Panc1 (cell line): ENCODE measurements at regions not wholly inside any gene's neighbourhood (a gene's known extent, or its start where the extent isn't known, plus 50 kb on each side); places are given as distances from the start of the nearest gene placed in this dataset.

Source experiments
- ATAC-seq: fragments of 200-7000 bp; cut with Tn5 transposase; 2 replicates; pipeline ENCODE4 v1.9.1; 2020; ENCODE audit warnings: mild to moderate bottlenecking, moderate library complexity
- BruUV-seq: library from RNA; stranded (reverse); fragments of 400-500 nt; replicated peaks from 2 replicates; lab custom pipeline; 2021; lab: Mats Ljungman, UMichigan
- CTCF ChIA-PET: fragments of 300-600 bp; sonication (Branson Sonifier 250); formaldehyde crosslinking; loops from one replicate; lab custom pipeline; 2022; ENCODE audit warnings: antibody characterized with exemption; lab: Charles Lee
- POLR2A ChIA-PET: fragments of 300-600 bp; sonication (Branson Sonifier 250); formaldehyde crosslinking; loops from one replicate; lab custom pipeline; 2022; ENCODE audit warnings: antibody characterized with exemption; lab: Charles Lee
- DNase-seq: peaks from one replicate; pipeline ENCODE4 v3.0.0-alpha.2; 2010; ENCODE audit warnings: low read depth, low spot score
- H3K27ac ChIP-seq: 2 replicates; pipeline ENCODE4 v1.5.1; 2011; ENCODE audit warnings: mild to moderate bottlenecking, low read length, inconsistent platforms
- H3K27me3 ChIP-seq: fragments of 200-500 bp; sonication (Bioruptor generic); 2 replicates; pipeline ENCODE4 v1.6.0; 2014; ENCODE audit warnings: low read length, inconsistent platforms; ENCODE audit not compliant: control insufficient read depth, insufficient read depth
- H3K36me3 ChIP-seq: fragments of 200-500 bp; sonication (Bioruptor generic); 2 replicates; pipeline ENCODE4 v1.5.1; 2014; ENCODE audit warnings: inconsistent platforms, mild to moderate bottlenecking, low read length, moderate library complexity; ENCODE audit not compliant: control insufficient read depth, insufficient read depth
- H3K4me1 ChIP-seq: 2 replicates; pipeline ENCODE4 v1.5.1; 2011; ENCODE audit warnings: inconsistent platforms, mild to moderate bottlenecking, low read length, moderate library complexity; ENCODE audit not compliant: control insufficient read depth, insufficient read depth
- H3K4me3 ChIP-seq, 2 experiments: 2 replicates each; pipeline ENCODE4 v1.5.1; 2011 to 2012; ENCODE audit warnings: low read depth in 2 of 2, low read length in 2 of 2, mild to moderate bottlenecking in 2 of 2, inconsistent platforms in 1 of 2, moderate library complexity in 1 of 2
- H3K9me3 ChIP-seq: fragments of 200-500 bp; sonication (Bioruptor generic); 2 replicates; pipeline ENCODE4 v1.5.1; 2014; ENCODE audit warnings: low read depth, mild to moderate bottlenecking, inconsistent platforms, low read length, moderate library complexity; ENCODE audit not compliant: control insufficient read depth, insufficient read depth
- POLR2AphosphoS5 ChIP-seq: IDR thresholded peaks from 2 replicates; pipeline ENCODE4 v1.6.1; 2012; ENCODE audit warnings: mild to moderate bottlenecking, low read depth, low read length, moderate library complexity
- SIN3A ChIP-seq: IDR thresholded peaks from 2 replicates; pipeline ENCODE4 v1.6.1; 2012; ENCODE audit warnings: low read depth, mild to moderate bottlenecking, low read length, moderate library complexity, borderline replicate concordance; ENCODE audit not compliant: insufficient read depth
- TCF7L2 ChIP-seq: IDR thresholded peaks from 2 replicates; pipeline ENCODE4 v1.6.1; 2011; ENCODE audit warnings: mild to moderate bottlenecking, low read depth, low read length, inconsistent platforms
- in situ Hi-C: cut with HindIII; loops from 2 replicates; pipeline ENCODE4 v1.10.0; 2016; ENCODE audit warnings: low sequenced_read_pairs, low pct_unique_long_range_greater_than_20kb
- intact Hi-C: fragments of 100-400 bp; cut with micrococcal nuclease; formaldehyde crosslinking; loops from one replicate; pipeline ENCODE4 v1.10.0; 2022; ENCODE audit not compliant: unreplicated experiment
- TF ChIP-seq, protein P1 (sequence below), 2 experiments: IDR thresholded peaks; 2 replicates each; pipeline ENCODE4 v1.6.1; 2011 to 2012; ENCODE audit warnings: low read depth in 2 of 2, control low read depth in 1 of 2, low read length in 1 of 2, mild to moderate bottlenecking in 1 of 2, moderate library complexity in 1 of 2; ENCODE audit not compliant: insufficient read depth in 1 of 2
- TF ChIP-seq, protein P2 (sequence below): fragments of 450-650 bp; IDR thresholded peaks from 2 replicates; pipeline ENCODE4 v1.5.1; 2017; ENCODE audit warnings: mild to moderate bottlenecking

DNA sequence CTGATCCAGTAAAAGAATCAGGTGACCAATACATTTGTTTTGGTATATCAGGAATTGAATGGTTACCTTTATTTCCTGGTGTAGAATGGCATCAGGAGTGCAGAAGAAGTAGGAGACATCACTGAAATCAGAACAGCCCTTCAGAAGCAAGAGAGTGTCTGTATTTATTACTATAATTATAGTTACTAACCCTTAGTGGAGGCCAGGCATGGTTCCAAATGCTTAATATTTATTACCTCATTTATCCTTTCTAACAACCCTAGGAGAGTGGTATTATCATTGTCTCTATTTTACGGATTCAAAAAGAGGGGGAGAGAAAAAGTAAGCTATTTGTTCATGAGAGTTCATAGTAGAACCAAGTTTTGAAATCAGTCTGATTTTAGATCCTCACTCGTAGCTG lies 1292.9 kb downstream of the PCDH9 start:
- H3K9me3 ChIP-seq = no peaks in the 10 kb centered on the region
- H3K27ac ChIP-seq = no peak overlapping the region
- ChIA-PET POLR2A (no interaction called here), CTCF (no interaction called here)
- in situ Hi-C loops (no loop called here), intact Hi-C loops (no loop called here)
- H3K4me1 ChIP-seq = no peaks in the 10 kb centered on the region
- TF ChIP-seq, protein P1, sequence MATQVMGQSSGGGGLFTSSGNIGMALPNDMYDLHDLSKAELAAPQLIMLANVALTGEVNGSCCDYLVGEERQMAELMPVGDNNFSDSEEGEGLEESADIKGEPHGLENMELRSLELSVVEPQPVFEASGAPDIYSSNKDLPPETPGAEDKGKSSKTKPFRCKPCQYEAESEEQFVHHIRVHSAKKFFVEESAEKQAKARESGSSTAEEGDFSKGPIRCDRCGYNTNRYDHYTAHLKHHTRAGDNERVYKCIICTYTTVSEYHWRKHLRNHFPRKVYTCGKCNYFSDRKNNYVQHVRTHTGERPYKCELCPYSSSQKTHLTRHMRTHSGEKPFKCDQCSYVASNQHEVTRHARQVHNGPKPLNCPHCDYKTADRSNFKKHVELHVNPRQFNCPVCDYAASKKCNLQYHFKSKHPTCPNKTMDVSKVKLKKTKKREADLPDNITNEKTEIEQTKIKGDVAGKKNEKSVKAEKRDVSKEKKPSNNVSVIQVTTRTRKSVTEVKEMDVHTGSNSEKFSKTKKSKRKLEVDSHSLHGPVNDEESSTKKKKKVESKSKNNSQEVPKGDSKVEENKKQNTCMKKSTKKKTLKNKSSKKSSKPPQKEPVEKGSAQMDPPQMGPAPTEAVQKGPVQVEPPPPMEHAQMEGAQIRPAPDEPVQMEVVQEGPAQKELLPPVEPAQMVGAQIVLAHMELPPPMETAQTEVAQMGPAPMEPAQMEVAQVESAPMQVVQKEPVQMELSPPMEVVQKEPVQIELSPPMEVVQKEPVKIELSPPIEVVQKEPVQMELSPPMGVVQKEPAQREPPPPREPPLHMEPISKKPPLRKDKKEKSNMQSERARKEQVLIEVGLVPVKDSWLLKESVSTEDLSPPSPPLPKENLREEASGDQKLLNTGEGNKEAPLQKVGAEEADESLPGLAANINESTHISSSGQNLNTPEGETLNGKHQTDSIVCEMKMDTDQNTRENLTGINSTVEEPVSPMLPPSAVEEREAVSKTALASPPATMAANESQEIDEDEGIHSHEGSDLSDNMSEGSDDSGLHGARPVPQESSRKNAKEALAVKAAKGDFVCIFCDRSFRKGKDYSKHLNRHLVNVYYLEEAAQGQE (IDR thresholded peaks at IDR 0.05; ENCODE audit: insufficient read depth in 1 of 2, low read depth in 2 of 2, low read length in 1 of 2) = no peak
- TF ChIP-seq TCF7L2 (no peak), SIN3A (no peak), POLR2AphosphoS5 (no peak)
- TF ChIP-seq, protein P2, sequence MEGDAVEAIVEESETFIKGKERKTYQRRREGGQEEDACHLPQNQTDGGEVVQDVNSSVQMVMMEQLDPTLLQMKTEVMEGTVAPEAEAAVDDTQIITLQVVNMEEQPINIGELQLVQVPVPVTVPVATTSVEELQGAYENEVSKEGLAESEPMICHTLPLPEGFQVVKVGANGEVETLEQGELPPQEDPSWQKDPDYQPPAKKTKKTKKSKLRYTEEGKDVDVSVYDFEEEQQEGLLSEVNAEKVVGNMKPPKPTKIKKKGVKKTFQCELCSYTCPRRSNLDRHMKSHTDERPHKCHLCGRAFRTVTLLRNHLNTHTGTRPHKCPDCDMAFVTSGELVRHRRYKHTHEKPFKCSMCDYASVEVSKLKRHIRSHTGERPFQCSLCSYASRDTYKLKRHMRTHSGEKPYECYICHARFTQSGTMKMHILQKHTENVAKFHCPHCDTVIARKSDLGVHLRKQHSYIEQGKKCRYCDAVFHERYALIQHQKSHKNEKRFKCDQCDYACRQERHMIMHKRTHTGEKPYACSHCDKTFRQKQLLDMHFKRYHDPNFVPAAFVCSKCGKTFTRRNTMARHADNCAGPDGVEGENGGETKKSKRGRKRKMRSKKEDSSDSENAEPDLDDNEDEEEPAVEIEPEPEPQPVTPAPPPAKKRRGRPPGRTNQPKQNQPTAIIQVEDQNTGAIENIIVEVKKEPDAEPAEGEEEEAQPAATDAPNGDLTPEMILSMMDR = no peak
- H3K36me3 ChIP-seq = no peaks in the 10 kb centered on the region
- DNase-seq = no peak
- ATAC-seq = no peak
- H3K27me3 ChIP-seq = no peaks in the 10 kb centered on the region
- no peak overlapping the region for H3K4me3 ChIP-seq
- BruUV-seq = no TSS peak

DNA sequence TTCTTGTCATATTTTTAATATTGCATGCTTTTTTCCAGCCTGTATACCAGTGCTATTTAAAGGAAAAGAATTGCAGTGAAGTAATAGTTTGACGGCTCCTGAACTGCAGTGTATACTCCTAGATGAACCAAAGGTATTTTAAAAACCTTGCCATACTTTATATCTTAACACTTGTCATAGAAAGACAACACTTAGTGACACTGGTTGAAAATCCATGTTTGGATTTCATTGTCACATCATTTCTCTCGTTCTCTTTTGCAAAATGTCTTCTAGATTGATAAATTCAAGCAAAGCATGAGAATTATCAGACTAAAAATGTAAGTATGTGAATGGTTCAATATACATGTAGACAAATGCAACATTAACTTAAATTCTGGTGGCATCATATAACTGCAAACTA lies 1293.9 kb downstream of the PCDH9 start:
- DNase-seq (no peak), ATAC-seq (no peak)
- ChIA-PET CTCF (no interaction called here), POLR2A (no interaction called here)
- no peak for TF ChIP-seq POLR2AphosphoS5
- no peak for TF ChIP-seq SIN3A
- TF ChIP-seq, protein P1 (IDR thresholded peaks at IDR 0.05; ENCODE audit: insufficient read depth in 1 of 2, low read depth in 2 of 2, low read length in 1 of 2) = no peak
- TF ChIP-seq TCF7L2 = no peak
- TF ChIP-seq, protein P2 = no peak
- in situ Hi-C loops = no loop called here
- H3K9me3 ChIP-seq = no peaks in the 10 kb centered on the region
- no peaks in the 10 kb centered on the region for H3K36me3 ChIP-seq
- no peaks in the 10 kb centered on the region for H3K4me1 ChIP-seq
- BruUV-seq = no TSS peak
- no peaks in the 10 kb centered on the region for H3K27me3 ChIP-seq
- no peak overlapping the region for H3K4me3 ChIP-seq
- no peak overlapping the region for H3K27ac ChIP-seq
- intact Hi-C loops = no loop called here
